HCT116 (cell line): ENCODE measurements at regions not wholly inside any gene's neighbourhood (a gene's known extent, or its start where the extent isn't known, plus 50 kb on each side); places are given as distances from the start of the nearest gene placed in this dataset.

Experiments
- ATAC-seq: fragments of 200-7000 bp; cut with Tn5 transposase; 2 replicates; pipeline ENCODE4 v1.9.1; 2020; ENCODE audit warnings: mild to moderate bottlenecking, moderate library complexity
- BruUV-seq: library from RNA; stranded (reverse); fragments of 400-500 nt; replicated peaks from 2 replicates; lab custom pipeline; 2021; lab: Mats Ljungman, UMichigan
- CTCF ChIA-PET: fragments of 300-600 bp; sonication (Branson Sonifier 250); formaldehyde crosslinking; loops from one replicate; lab custom pipeline; 2021; ENCODE audit warnings: antibody characterized with exemption; lab: Charles Lee
- POLR2A ChIA-PET: fragments of 300-600, 350-600 bp; sonication (Branson Sonifier 250); formaldehyde crosslinking; loops from one replicate; lab custom pipeline; 2021; ENCODE audit warnings: antibody characterized with exemption; lab: Charles Lee
- RAD21 ChIA-PET, 2 experiments: fragments of 300-600 bp; sonication (Branson Sonifier 250); formaldehyde crosslinking; loops; one replicate each; lab custom pipeline; 2023; ENCODE audit warnings: low total read pairs in 2 of 2; ENCODE audit not compliant: uncharacterized antibody in 2 of 2, unreplicated experiment in 2 of 2, low non-redundant PET in 1 of 2; lab: Charles Lee
- DNase-seq: peaks from one replicate; pipeline ENCODE4 v3.0.0-alpha.2; 2010; ENCODE audit warnings: low read depth, low spot score
- H2AFZ ChIP-seq: fragments of 200-600 bp; shearing (Covaris generic), sonication (generic); 2 replicates; pipeline ENCODE4 v1.6.1; 2017; ENCODE audit warnings: low read depth, mixed run types, mixed read lengths, antibody characterized with exemption, low read length; ENCODE audit not compliant: poor library complexity, severe bottlenecking
- H3K27ac ChIP-seq: 2 replicates; pipeline ENCODE4 v1.5.1; 2012; ENCODE audit warnings: low read depth, low read length
- H3K27me3 ChIP-seq: fragments of 200-600 bp; sonication (generic); 2 replicates; pipeline ENCODE4 v1.6.1; 2016; ENCODE audit warnings: mixed run types, low read length, mixed read lengths; ENCODE audit not compliant: insufficient read depth
- H3K36me3 ChIP-seq, 2 experiments: fragments of 200-500 bp in 1 of 2; fragments of 200-600 bp in 1 of 2; sonication (Bioruptor generic) in 1 of 2; sonication (generic) in 1 of 2; 2 replicates each; pipeline versions ENCODE4 v1.5.1 to v1.6.1; 2014 to 2016; ENCODE audit warnings: low read length in 2 of 2, inconsistent platforms in 1 of 2, mixed read lengths in 1 of 2, mixed run types in 1 of 2; ENCODE audit not compliant: insufficient read depth in 2 of 2, control insufficient read depth in 1 of 2
- H3K4me1 ChIP-seq, 2 experiments: fragments of 200-600 bp in 1 of 2; sonication (generic) in 1 of 2; 2 replicates each; pipeline versions ENCODE4 v1.5.1 to v1.6.1; 2012 to 2017; ENCODE audit warnings: low read length in 2 of 2, inconsistent platforms in 1 of 2, mild to moderate bottlenecking in 1 of 2, mixed read lengths in 1 of 2, mixed run types in 1 of 2, moderate library complexity in 1 of 2; ENCODE audit not compliant: insufficient read depth in 2 of 2, control insufficient read depth in 1 of 2
- H3K4me2 ChIP-seq: fragments of 200-600 bp; sonication (generic); 2 replicates; pipeline ENCODE4 v1.6.1; 2017; ENCODE audit warnings: mixed run types, low read length, mixed read lengths
- H3K4me3 ChIP-seq, 2 experiments: fragments of 200-600 bp in 1 of 2; sonication (generic) in 1 of 2; replicated peaks in 1 of 2; 2 replicates each; pipeline ENCODE4 v1.5.1; 2011 to 2016; ENCODE audit warnings: low read length in 2 of 2, control low read depth in 1 of 2, low read depth in 1 of 2, mild to moderate bottlenecking in 1 of 2, mixed read lengths in 1 of 2, mixed run types in 1 of 2
- H3K79me2 ChIP-seq: fragments of 200-600 bp; sonication (generic); 2 replicates; pipeline ENCODE4 v1.6.1; 2017; ENCODE audit warnings: mild to moderate bottlenecking, mixed run types, low read length, moderate library complexity, mixed read lengths; ENCODE audit not compliant: insufficient read depth
- H3K9ac ChIP-seq: fragments of 200-600 bp; sonication (generic); 2 replicates; pipeline ENCODE4 v1.6.1; 2016; ENCODE audit warnings: low read length, mixed read lengths
- H3K9me2 ChIP-seq: fragments of 200-600 bp; sonication (generic), shearing (Covaris generic); 2 replicates; pipeline ENCODE4 v1.6.1; 2017; ENCODE audit warnings: mixed run types, mild to moderate bottlenecking, moderate library complexity; ENCODE audit not compliant: insufficient read depth
- H3K9me3 ChIP-seq, 2 experiments: fragments of 200-500 bp in 1 of 2; fragments of 200-600 bp in 1 of 2; sonication (Bioruptor generic) in 1 of 2; sonication (generic) in 1 of 2; 2 replicates each; pipeline ENCODE4 v1.6.1; 2014 to 2017; ENCODE audit warnings: low read length in 2 of 2, mixed read lengths in 2 of 2, inconsistent platforms in 1 of 2, low read depth in 1 of 2, mild to moderate bottlenecking in 1 of 2, mixed run types in 1 of 2, moderate library complexity in 1 of 2; ENCODE audit not compliant: control insufficient read depth in 1 of 2, insufficient read depth in 1 of 2
- H4K20me1 ChIP-seq: fragments of 200-600 bp; sonication (generic), shearing (Covaris generic); 2 replicates; pipeline ENCODE4 v1.6.1; 2017; ENCODE audit warnings: mixed run types, mild to moderate bottlenecking, moderate library complexity; ENCODE audit not compliant: insufficient read depth
- ATF3 ChIP-seq: IDR thresholded peaks from 2 replicates; pipeline ENCODE4 v1.6.1; 2012
- CBX3 ChIP-seq: IDR thresholded peaks from 2 replicates; pipeline ENCODE4 v1.6.1; 2012; ENCODE audit warnings: low read depth
- CEBPB ChIP-seq: IDR thresholded peaks from 2 replicates; pipeline ENCODE4 v1.6.1; 2012; ENCODE audit warnings: low read depth
- EGR1 ChIP-seq: IDR thresholded peaks from 2 replicates; pipeline ENCODE4 v1.6.1; 2012; ENCODE audit warnings: low read depth
- FOSL1 ChIP-seq: IDR thresholded peaks from 2 replicates; pipeline ENCODE4 v1.6.1; 2012; ENCODE audit warnings: low read depth
- MAX ChIP-seq: IDR thresholded peaks from 2 replicates; pipeline ENCODE4 v1.6.1; 2012
- RAD21 ChIP-seq: IDR thresholded peaks from 2 replicates; pipeline ENCODE4 v1.6.1; 2012; ENCODE audit warnings: low read depth, mild to moderate bottlenecking
- SIN3A ChIP-seq: IDR thresholded peaks from 2 replicates; pipeline ENCODE4 v1.6.1; 2012; ENCODE audit warnings: low read depth
- SP1 ChIP-seq: IDR thresholded peaks from 2 replicates; pipeline ENCODE4 v1.6.1; 2012; ENCODE audit warnings: low read depth
- SRF ChIP-seq: IDR thresholded peaks from 2 replicates; pipeline ENCODE4 v1.6.1; 2012; ENCODE audit warnings: low read depth
- TCF7L2 ChIP-seq: IDR thresholded peaks from 2 replicates; pipeline ENCODE4 v1.7.0; 2011; ENCODE audit warnings: borderline replicate concordance, inconsistent platforms; ENCODE audit not compliant: insufficient read depth, insufficient read length; ENCODE audit errors: extremely low read depth
- YY1 ChIP-seq: IDR thresholded peaks from 2 replicates; pipeline ENCODE4 v1.6.1; 2011; ENCODE audit warnings: low read length, low read depth, moderate library complexity, mild to moderate bottlenecking; ENCODE audit not compliant: insufficient replicate concordance; ENCODE audit errors: extremely low read depth
- ZBTB33 ChIP-seq: IDR thresholded peaks from 2 replicates; pipeline ENCODE4 v1.6.1; 2011; ENCODE audit warnings: mild to moderate bottlenecking, low read length, moderate library complexity; ENCODE audit not compliant: insufficient replicate concordance; ENCODE audit errors: extremely low read depth
- ZFX ChIP-seq: fragments of 450-650 bp; IDR thresholded peaks from 2 replicates; pipeline ENCODE4 v1.6.1; 2017
- ZNF274 ChIP-seq: fragments of 200-500 bp; sonication (Bioruptor generic); IDR thresholded peaks from 2 replicates; pipeline ENCODE4 v1.6.1; 2014; ENCODE audit warnings: mild to moderate bottlenecking, low read depth, low read length, inconsistent platforms
- intact Hi-C: fragments of 100-400 bp; cut with micrococcal nuclease; formaldehyde crosslinking; loops from 2 replicates; pipeline ENCODE4 v1.10.0; 2022

GRCh38 chr20:47427746-47428145 lies 71.2 kb upstream of the ZMYND8 start:
- DNase-seq: no peak
- Histone ChIP-seq H3K27ac (no peak overlapping the region), H4K20me1 (no peaks in the 10 kb centered on the region), H3K27me3 (no peaks in the 10 kb centered on the region), H2AFZ (no peak overlapping the region), H3K4me2 (no peak overlapping the region), H3K9ac (no peak overlapping the region), H3K4me3 (no peak overlapping the region), H3K9me2 (no peaks in the 10 kb centered on the region), H3K79me2 (no peaks in the 10 kb centered on the region), H3K9me3 (peaks cover 7 to 9% of the 10 kb centered on the region in 2 experiments; a peak in 2 of 4 replicates), H3K4me1 (peaks cover 11 to 15% of the 10 kb centered on the region in 2 experiments), H3K36me3 (no peaks in the 10 kb centered on the region)
- ATAC-seq: no peak
- intact Hi-C loops: no loop called here
- no TSS peak for BruUV-seq
- CTCF ChIA-PET: no interaction called here
- TF ChIP-seq ZFX (no peak), YY1 (no peak), ZBTB33 (no peak), RAD21 (no peak), CEBPB (no peak), ATF3 (no peak), FOSL1 (no peak), SP1 (no peak), SIN3A (no peak), CBX3 (no peak), ZNF274 (no peak), EGR1 (no peak), TCF7L2 (no peak), SRF (no peak), MAX (no peak)
- POLR2A ChIA-PET: no interaction called here
- RAD21 ChIA-PET: no interaction called here
